GM12878 (cell line): ENCODE measurements at regions not wholly inside any gene's neighbourhood (a gene's known extent, or its start where the extent isn't known, plus 50 kb on each side); places are given as distances from the start of the nearest gene placed in this dataset.

Source experiments
- CTCF ChIP-seq, 3 experiments: IDR thresholded peaks in 2 of 3; conservative IDR thresholded peaks in 1 of 3; 2 replicates each; pipeline ENCODE4 v1.5.1; 2011; ENCODE audit warnings: low read depth in 3 of 3, low read length in 3 of 3, mild to moderate bottlenecking in 3 of 3, control low read depth in 2 of 3, moderate library complexity in 2 of 3, inconsistent platforms in 1 of 3, mixed read lengths in 1 of 3; ENCODE audit not compliant: control insufficient read depth in 2 of 3, insufficient read depth in 1 of 3; ENCODE audit errors: extremely low read depth in 1 of 3
- POLR2A ChIP-seq: IDR thresholded peaks from 2 replicates; pipeline ENCODE4 v1.6.1; 2011; ENCODE audit warnings: low read depth, mild to moderate bottlenecking, low read length
- SP1 ChIP-seq: IDR thresholded peaks from one replicate; pipeline ENCODE4 v1.6.1; 2011; ENCODE audit warnings: low read depth, low read length
- SPI1 ChIP-seq: IDR thresholded peaks from 2 replicates; pipeline ENCODE4 v1.6.1; 2011; ENCODE audit warnings: low read depth, mild to moderate bottlenecking, low read length, moderate library complexity, borderline replicate concordance; ENCODE audit not compliant: insufficient read depth
- TBL1XR1 ChIP-seq: IDR thresholded peaks from 2 replicates; pipeline ENCODE4 v1.6.1; 2012; ENCODE audit warnings: low read depth, low read length, improper control_type of control experiment

- TF ChIP-seq CTCF (IDR thresholded peaks at IDR 0.05 in 2 of 3, conservative IDR thresholded peaks at IDR 0.05 in 1 of 3; ENCODE audit: control insufficient read depth in 2 of 3, extremely low read depth in 1 of 3, insufficient read depth in 1 of 3, low read depth in 3 of 3, low read length in 3 of 3) = no peak
- no peak for TF ChIP-seq SPI1
- no peak for TF ChIP-seq SP1
- TF ChIP-seq TBL1XR1 = no peak
- TF ChIP-seq POLR2A = no peak
Observed at GRCh38 chr3:43215138-43215537, 71.2 kb upstream of the SNRK start.
